C4-2B (cell line): ENCODE measurements at regions not wholly inside any gene's neighbourhood (a gene's known extent, or its start where the extent isn't known, plus 50 kb on each side); places are given as distances from the start of the nearest gene placed in this dataset.

ENCODE experiments used
- H3K27ac ChIP-seq: fragments of 450-650 bp; 2 replicates; pipeline ENCODE4 v1.5.1; 2017
- ZFX ChIP-seq: fragments of 450-650 bp; IDR thresholded peaks from 2 replicates; pipeline ENCODE4 v1.6.1; 2017
- TF ChIP-seq, protein P1 (sequence below): fragments of 450-650 bp; conservative IDR thresholded peaks from 2 replicates; pipeline ENCODE4 v1.5.1; 2017; ENCODE audit warnings: mild to moderate bottlenecking

DNA sequence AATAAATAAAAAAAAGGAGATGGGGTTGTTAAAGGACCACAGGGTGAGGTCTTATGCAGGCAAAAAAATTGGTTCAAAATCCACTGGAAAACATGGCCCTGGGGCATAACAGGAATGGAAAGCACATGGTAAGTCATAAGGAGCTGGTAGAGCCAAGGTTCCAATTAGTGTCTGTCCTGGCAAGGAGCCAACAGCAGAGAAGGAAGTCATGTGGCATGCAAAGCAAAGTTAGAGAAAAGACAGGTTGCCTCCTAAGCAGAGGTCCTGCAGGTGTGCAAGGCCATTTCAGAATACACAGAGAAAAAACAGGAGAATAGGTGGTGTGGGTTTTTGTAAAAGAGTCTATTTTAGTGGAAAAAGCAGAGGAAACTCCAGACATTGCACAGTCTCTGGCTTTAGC lies 1881.7 kb downstream of the ARAP2 start:
- TF ChIP-seq ZFX: no peak
- TF ChIP-seq, protein P1, sequence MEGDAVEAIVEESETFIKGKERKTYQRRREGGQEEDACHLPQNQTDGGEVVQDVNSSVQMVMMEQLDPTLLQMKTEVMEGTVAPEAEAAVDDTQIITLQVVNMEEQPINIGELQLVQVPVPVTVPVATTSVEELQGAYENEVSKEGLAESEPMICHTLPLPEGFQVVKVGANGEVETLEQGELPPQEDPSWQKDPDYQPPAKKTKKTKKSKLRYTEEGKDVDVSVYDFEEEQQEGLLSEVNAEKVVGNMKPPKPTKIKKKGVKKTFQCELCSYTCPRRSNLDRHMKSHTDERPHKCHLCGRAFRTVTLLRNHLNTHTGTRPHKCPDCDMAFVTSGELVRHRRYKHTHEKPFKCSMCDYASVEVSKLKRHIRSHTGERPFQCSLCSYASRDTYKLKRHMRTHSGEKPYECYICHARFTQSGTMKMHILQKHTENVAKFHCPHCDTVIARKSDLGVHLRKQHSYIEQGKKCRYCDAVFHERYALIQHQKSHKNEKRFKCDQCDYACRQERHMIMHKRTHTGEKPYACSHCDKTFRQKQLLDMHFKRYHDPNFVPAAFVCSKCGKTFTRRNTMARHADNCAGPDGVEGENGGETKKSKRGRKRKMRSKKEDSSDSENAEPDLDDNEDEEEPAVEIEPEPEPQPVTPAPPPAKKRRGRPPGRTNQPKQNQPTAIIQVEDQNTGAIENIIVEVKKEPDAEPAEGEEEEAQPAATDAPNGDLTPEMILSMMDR: no peak
- no peak overlapping the region for H3K27ac ChIP-seq

DNA sequence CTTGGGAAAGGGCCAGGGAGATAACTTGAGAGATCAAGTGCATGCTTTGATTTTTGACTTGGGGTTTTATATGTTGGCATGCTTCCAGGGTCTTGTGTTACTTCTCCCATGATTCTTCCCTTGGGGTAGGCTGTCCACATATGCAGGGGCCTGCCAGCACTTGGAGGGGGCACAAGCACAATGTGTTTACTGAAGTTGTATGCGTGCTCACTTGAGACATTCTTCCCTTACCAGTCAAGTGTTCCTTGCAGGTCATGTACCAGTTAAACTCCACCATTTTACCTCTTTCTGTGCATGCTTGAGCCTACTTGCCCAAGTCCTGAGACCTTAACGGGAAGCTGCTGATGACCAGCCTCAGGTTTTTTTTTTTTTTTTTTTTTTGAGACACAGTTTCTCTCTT lies 1880.5 kb downstream of the ARAP2 start:
- no peak overlapping the region for H3K27ac ChIP-seq
- no peak for TF ChIP-seq ZFX
- TF ChIP-seq, protein P1: no peak

DNA sequence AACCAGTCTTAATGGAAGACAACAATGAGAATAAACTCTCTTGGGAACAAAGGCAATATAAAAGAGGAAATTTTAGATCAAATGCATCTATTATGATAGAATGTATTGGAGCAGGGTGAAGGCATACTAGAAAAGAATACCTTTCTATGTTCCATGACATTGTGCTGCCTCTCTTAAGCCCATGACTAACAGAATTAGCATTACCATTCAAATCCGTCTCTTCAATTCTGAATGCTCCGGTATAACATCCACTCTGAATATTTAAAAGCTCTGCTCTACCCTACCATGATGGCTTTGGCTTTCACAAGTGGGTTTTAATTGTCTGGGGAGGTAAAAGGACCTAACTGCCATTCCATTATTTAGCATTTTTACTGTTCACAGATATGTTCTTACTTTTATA lies 1878.4 kb downstream of the ARAP2 start:
- H3K27ac ChIP-seq: no peak overlapping the region
- TF ChIP-seq, protein P1: no peak
- TF ChIP-seq ZFX: no peak

DNA sequence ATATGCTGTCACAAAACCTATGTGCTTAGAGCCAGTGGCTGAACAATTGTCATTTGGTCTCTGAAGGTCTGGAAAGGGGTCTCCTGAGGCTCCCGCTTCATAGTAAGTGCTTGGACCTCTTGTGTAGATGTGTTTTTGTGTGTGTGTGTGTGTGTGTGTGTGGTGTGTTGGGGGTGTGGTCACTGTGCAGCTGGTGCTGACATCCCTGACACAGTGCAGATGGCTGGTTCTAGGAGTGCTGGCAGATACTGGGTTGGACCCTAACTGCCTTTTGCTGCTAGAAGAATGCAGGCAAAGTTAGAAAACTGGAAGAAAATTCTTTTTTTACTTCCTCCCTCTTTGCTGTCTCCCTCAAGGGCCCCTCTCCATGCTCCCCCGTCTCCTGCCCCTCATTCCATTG lies 1872.6 kb downstream of the ARAP2 start:
- no peak overlapping the region for H3K27ac ChIP-seq
- TF ChIP-seq ZFX: no peak
- TF ChIP-seq, protein P1: no peak

DNA sequence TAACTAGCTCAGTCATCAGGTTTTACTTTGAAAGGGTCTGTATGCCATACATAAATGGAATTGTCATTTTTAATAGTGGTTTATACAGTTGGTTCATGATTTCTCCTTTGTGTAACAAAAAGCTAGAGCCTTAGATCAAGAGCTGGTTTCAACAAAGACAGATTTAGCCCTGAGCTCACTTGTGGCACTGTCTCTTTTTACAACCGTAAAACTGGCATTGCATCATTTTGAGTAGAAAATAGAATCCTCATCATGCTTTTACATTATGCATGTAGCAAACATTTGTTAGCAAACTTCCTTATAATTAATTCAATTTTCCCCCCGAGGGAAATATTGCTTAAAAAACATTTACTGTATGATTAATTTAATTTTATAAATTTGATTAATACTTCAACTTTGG lies 1871.5 kb downstream of the ARAP2 start:
- H3K27ac ChIP-seq: no peak overlapping the region
- TF ChIP-seq, protein P1: no peak
- TF ChIP-seq ZFX: no peak

DNA sequence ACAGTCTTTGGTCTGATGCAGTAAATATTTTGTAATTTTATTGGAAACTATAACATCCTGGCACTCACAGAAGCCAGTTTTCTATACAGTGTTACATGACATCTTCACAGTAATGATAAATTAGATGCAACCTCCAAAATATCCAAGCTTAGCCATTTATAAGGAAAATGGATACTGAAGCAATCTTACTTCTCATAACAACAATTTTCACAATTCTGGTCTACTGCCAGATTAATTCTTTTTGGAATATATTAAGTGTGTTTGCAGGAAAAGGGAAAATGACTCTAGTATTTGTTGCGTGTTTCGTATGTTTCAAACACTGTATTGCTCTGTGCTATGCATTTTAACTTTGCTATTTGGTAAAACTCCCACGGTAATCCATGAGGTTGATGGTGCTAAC lies 1870.9 kb downstream of the ARAP2 start:
- H3K27ac ChIP-seq: no peak overlapping the region
- TF ChIP-seq, protein P1: no peak
- no peak for TF ChIP-seq ZFX

DNA sequence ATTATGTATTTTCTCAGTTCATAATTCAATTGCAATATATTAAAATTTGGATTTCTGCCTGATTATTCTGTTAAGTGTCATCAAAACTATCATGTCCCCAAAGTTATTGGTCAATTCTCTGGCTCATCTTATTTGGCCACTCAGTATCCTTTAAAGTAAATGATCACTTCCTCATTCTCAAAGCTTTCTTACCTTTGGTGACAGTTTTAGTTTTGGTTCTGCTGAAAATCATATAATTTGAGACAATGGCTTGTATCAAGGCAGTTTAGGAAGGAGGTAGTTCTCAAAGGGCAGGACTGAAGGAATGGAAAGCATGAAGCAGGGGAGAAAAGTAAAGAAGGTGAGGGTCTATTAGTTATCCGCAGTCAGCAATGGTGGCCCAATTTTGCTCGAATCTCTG lies 1832.1 kb downstream of the ARAP2 start:
- no peak overlapping the region for H3K27ac ChIP-seq
- TF ChIP-seq, protein P1: no peak
- no peak for TF ChIP-seq ZFX
